Neural crest cell (in vitro differentiated cells): ENCODE measurements at regions not wholly inside any gene's neighbourhood (a gene's known extent, or its start where the extent isn't known, plus 50 kb on each side); places are given as distances from the start of the nearest gene placed in this dataset.
A peak's percentile ranks its signal among the peaks of the same experiment; 100 is the strongest.

Source experiments
- DNase-seq: peaks from one replicate; pipeline ENCODE4 v3.0.0; 2021; ENCODE audit warnings: low read depth, mixed read lengths, low spot score
- H3K27ac Mint-ChIP-seq: one replicate; pipeline ENCODE4 v1.8.0; 2021; ENCODE audit warnings: mild to moderate bottlenecking, mixed read lengths; ENCODE audit not compliant: unreplicated experiment
- H3K27me3 Mint-ChIP-seq: 2 replicates; pipeline ENCODE4 v1.8.0; 2021; ENCODE audit warnings: low read depth, mild to moderate bottlenecking, mixed read lengths
- H3K36me3 Mint-ChIP-seq: 2 replicates; pipeline ENCODE4 v1.8.0; 2021; ENCODE audit warnings: low read depth, mild to moderate bottlenecking, mixed read lengths
- H3K4me1 Mint-ChIP-seq: 2 replicates; pipeline ENCODE4 v1.8.0; 2021; ENCODE audit warnings: mixed read lengths
- H3K4me3 Mint-ChIP-seq: one replicate; pipeline ENCODE4 v1.8.0; 2021; ENCODE audit warnings: mild to moderate bottlenecking, mixed read lengths
- H3K9me3 Mint-ChIP-seq: 2 replicates; pipeline ENCODE4 v1.8.0; 2021; ENCODE audit warnings: mixed read lengths
- CTCF ChIP-seq: fragments of 200-600 bp; sonication (generic); conservative IDR thresholded peaks from 2 replicates; pipeline ENCODE4 v1.5.0; 2021; ENCODE audit warnings: antibody characterized with exemption, mild to moderate bottlenecking

- Mint-ChIP-seq H3K9me3 (peaks cover 3% of the 10 kb centered on the region), H3K4me3 (no peak overlapping the region), H3K36me3 (no peaks in the 10 kb centered on the region), H3K4me1 (no peaks in the 10 kb centered on the region), H3K27ac (no peak overlapping the region), H3K27me3 (no peaks in the 10 kb centered on the region)
- DNase-seq, result no peak
- TF ChIP-seq CTCF, result no peak
These were observed 160.2 kb upstream of the DKK2 start for GRCh38 chr4:107196312-107196711.

GRCh38 chr4:107194005-107194404 is 157.9 kb upstream of the DKK2 start:
- Mint-ChIP-seq H3K4me3 (no peak overlapping the region), H3K4me1 (no peaks in the 10 kb centered on the region), H3K36me3 (no peaks in the 10 kb centered on the region), H3K27ac (no peak overlapping the region), H3K9me3 (peaks cover 3% of the 10 kb centered on the region), H3K27me3 (no peaks in the 10 kb centered on the region)
- no peak for DNase-seq
- TF ChIP-seq CTCF, result no peak

GRCh38 chr4:107192601-107193000 is 156.5 kb upstream of the DKK2 start:
- TF ChIP-seq CTCF, result no peak

GRCh38 chr4:107187091-107187490 is 151.0 kb upstream of the DKK2 start:
- Mint-ChIP-seq H3K9me3 (no peaks in the 10 kb centered on the region), H3K4me3 (no peak overlapping the region), H3K36me3 (no peaks in the 10 kb centered on the region), H3K4me1 (no peaks in the 10 kb centered on the region), H3K27me3 (peaks cover 7% of the 10 kb centered on the region), H3K27ac (no peak overlapping the region)
- no peak for DNase-seq
- TF ChIP-seq CTCF, result no peak

More at GRCh38 chr4:107192601-107193000, 156.5 kb upstream of the DKK2 start:
- no peaks in the 10 kb centered on the region for H3K4me1 Mint-ChIP-seq
- no peaks in the 10 kb centered on the region for H3K36me3 Mint-ChIP-seq
- peaks cover 3% of the 10 kb centered on the region for H3K9me3 Mint-ChIP-seq
- no peak overlapping the region for H3K4me3 Mint-ChIP-seq
- H3K27me3 Mint-ChIP-seq, result no peaks in the 10 kb centered on the region
- no peak overlapping the region for H3K27ac Mint-ChIP-seq
- DNase-seq, result no peak

- Mint-ChIP-seq H3K4me3 (no peak overlapping the region), H3K27ac (no peak overlapping the region), H3K27me3 (peaks cover 7% of the 10 kb centered on the region), H3K4me1 (no peaks in the 10 kb centered on the region), H3K36me3 (no peaks in the 10 kb centered on the region), H3K9me3 (no peaks in the 10 kb centered on the region)
- TF ChIP-seq CTCF, result peak; percentile 86
- DNase-seq, result peak; percentile 30
These were observed 147.2 kb upstream of the DKK2 start for GRCh38 chr4:107183155-107183774.

- Mint-ChIP-seq H3K36me3 (no peaks in the 10 kb centered on the region), H3K27ac (no peak overlapping the region), H3K9me3 (no peaks in the 10 kb centered on the region), H3K4me1 (no peaks in the 10 kb centered on the region), H3K27me3 (peaks cover 7% of the 10 kb centered on the region), H3K4me3 (no peak overlapping the region)
- no peak for TF ChIP-seq CTCF
- no peak for DNase-seq
These were observed 146.2 kb upstream of the DKK2 start for GRCh38 chr4:107182347-107182746.
